NCI-H2227 treated with DMSO at 0.1 percent for 48 hours (cell line): ENCODE measurements at regions not wholly inside any gene's neighbourhood (a gene's known extent, or its start where the extent isn't known, plus 50 kb on each side); places are given as distances from the start of the nearest gene placed in this dataset.
"Not testable (repeated sequence)": the region's sequence is repeated elsewhere in the genome, so short reads cannot be mapped to it uniquely, and the experiment has no call there.

Experiments
- DNase-seq: peaks from one replicate; lab custom pipeline; 2025; lab: John Stamatoyannopoulos, UW

- DNase-seq = not testable (repeated sequence)
Measured at GRCh38 chr22:48911647-48912046, 916.0 kb downstream of the BRD1 start.

GRCh38 chr22:48911067-48911466 lies 916.6 kb downstream of the BRD1 start:
- DNase-seq = not testable (repeated sequence)

- no peak for DNase-seq
Measured at GRCh38 chr22:48908547-48908946, 919.1 kb downstream of the BRD1 start.

GRCh38 chr22:48907591-48907990 lies 920.1 kb downstream of the BRD1 start:
- DNase-seq = no peak

GRCh38 chr22:48906216-48906835 lies 921.3 kb downstream of the BRD1 start:
- no peak for DNase-seq

GRCh38 chr22:48905206-48905975 lies 922.3 kb downstream of the BRD1 start:
- DNase-seq = no peak

- no peak for DNase-seq
Measured at GRCh38 chr22:48902983-48903650, 924.6 kb downstream of the BRD1 start.

- no peak for DNase-seq
Measured at GRCh38 chr22:48902001-48902869, 925.4 kb downstream of the BRD1 start.

GRCh38 chr22:48901324-48901723 lies 926.3 kb downstream of the BRD1 start:
- DNase-seq = no peak

GRCh38 chr22:48900626-48901025 lies 927.0 kb downstream of the BRD1 start:
- no peak for DNase-seq

- no peak for DNase-seq
Measured at GRCh38 chr22:48900327-48900597, 927.4 kb downstream of the BRD1 start.

- no peak for DNase-seq
Measured at GRCh38 chr22:48899523-48900326, 927.9 kb downstream of the BRD1 start.

GRCh38 chr22:48898524-48899250 lies 929.0 kb downstream of the BRD1 start:
- no peak for DNase-seq

GRCh38 chr22:48897645-48898370 lies 929.9 kb downstream of the BRD1 start:
- no peak for DNase-seq

GRCh38 chr22:48896766-48897644 lies 930.7 kb downstream of the BRD1 start:
- DNase-seq = no peak

GRCh38 chr22:48895831-48896765 lies 931.6 kb downstream of the BRD1 start:
- DNase-seq = no peak

- DNase-seq = no peak
Measured at GRCh38 chr22:48895336-48895735, 932.3 kb downstream of the BRD1 start.

GRCh38 chr22:48894804-48895250 lies 932.8 kb downstream of the BRD1 start:
- DNase-seq = no peak
